ENCODE measurements at regions not wholly inside any gene's neighbourhood (a gene's known extent, or its start where the extent isn't known, plus 50 kb on each side); places are given as distances from the start of the nearest gene placed in this dataset.

GRCh38 chr3:76668653-76669052 lies 371.2 kb upstream of the ROBO2 start:
- H3K27ac ChIP-seq: no peak overlapping the region
- TF ChIP-seq ZFX (IDR thresholded peaks at IDR 0.05; ENCODE audit: borderline replicate concordance) (no peak), CTCF (IDR thresholded peaks at IDR 0.05) (no peak)

DNA sequence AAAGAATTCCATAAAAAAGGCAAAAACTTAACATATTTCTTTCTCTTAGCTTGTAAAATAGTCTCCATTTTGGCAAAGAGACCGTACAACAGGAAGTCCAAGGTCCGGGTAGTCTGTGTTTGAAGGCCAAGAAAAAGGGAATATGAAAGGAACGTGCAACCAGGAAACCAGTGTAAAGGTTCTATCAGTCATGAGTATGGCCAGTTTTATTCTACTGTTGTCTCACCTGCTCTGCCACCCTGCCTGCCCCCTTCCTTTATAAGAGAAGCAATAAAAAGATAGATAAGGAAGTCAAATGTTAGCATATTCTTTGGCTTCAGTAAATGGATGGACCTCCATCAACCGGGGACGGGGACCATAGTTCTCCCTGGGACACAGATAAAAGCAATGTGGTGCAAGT lies 370.6 kb upstream of the ROBO2 start:
- no peak overlapping the region for H3K27ac ChIP-seq
- no peak for TF ChIP-seq CTCF (IDR thresholded peaks at IDR 0.05)
- no peak for TF ChIP-seq ZFX (IDR thresholded peaks at IDR 0.05; ENCODE audit: borderline replicate concordance)

- TF ChIP-seq ZFX (IDR thresholded peaks at IDR 0.05; ENCODE audit: borderline replicate concordance) (no peak), CTCF (IDR thresholded peaks at IDR 0.05) (no peak)
- no peak overlapping the region for H3K27ac ChIP-seq
Measured at GRCh38 chr3:76673171-76673570, 366.7 kb upstream of the ROBO2 start.

DNA sequence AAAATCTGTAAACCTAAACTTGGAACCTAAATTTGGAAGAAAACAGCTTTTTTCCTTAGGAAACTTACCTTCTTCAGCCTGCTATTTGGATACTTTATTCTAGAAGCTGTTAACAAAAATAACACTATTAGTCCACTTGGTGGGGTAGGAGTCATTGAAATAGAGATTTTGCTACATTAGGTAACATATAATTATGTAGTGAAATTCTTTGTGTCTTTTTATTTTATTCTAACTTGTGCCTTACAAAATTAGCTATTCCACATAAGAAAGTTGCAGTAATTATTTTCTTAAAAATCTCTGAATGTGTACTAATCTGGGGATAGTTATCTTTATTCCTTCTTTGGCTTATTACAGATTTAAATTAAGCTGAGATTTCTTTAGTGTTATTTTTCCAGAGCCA lies 360.4 kb upstream of the ROBO2 start:
- no peak for TF ChIP-seq ZFX (IDR thresholded peaks at IDR 0.05; ENCODE audit: borderline replicate concordance)
- peak; percentile 48 for TF ChIP-seq CTCF (IDR thresholded peaks at IDR 0.05)
- H3K27ac ChIP-seq: no peak overlapping the region

GRCh38 chr3:76683256-76683655 lies 356.6 kb upstream of the ROBO2 start:
- TF ChIP-seq ZFX (IDR thresholded peaks at IDR 0.05; ENCODE audit: borderline replicate concordance): no peak
- no peak for TF ChIP-seq CTCF (IDR thresholded peaks at IDR 0.05)
- no peak overlapping the region for H3K27ac ChIP-seq

GRCh38 chr3:76684946-76685345 lies 355.0 kb upstream of the ROBO2 start:
- no peak for TF ChIP-seq ZFX (IDR thresholded peaks at IDR 0.05; ENCODE audit: borderline replicate concordance)
- no peak for TF ChIP-seq CTCF (IDR thresholded peaks at IDR 0.05)
- H3K27ac ChIP-seq: no peak overlapping the region

DNA sequence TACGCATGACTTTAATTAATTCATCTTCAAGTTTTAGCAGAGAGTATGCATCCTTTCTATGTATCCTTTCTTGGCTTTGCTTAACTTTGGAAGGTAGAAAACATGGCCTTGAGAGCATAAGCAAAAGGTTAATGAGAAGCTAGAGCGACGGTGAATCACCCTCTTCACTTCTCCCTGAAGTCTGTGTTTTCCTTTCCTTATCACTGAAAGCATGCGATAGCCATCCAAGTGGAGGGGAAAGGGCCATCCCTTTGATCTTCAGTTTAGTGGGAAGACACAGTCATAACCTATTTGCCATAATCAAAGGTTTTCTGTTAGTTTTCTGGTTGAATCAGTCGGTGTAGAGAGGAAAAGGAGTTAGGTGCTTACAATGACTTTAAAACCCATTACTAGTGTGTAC lies 354.0 kb upstream of the ROBO2 start:
- TF ChIP-seq ZFX (IDR thresholded peaks at IDR 0.05; ENCODE audit: borderline replicate concordance) (no peak), CTCF (IDR thresholded peaks at IDR 0.05) (no peak)
- H3K27ac ChIP-seq: no peak overlapping the region
